Testis (tissue), 2 donors: ENCODE measurements at regions not wholly inside any gene's neighbourhood (a gene's known extent, or its start where the extent isn't known, plus 50 kb on each side); places are given as distances from the start of the nearest gene placed in this dataset.

Experiments used
- POLR2A ChIP-seq: fragments of 450-650 bp; IDR thresholded peaks from one replicate; pipeline ENCODE4 v1.6.1; 2017; ENCODE audit warnings: antibody characterized with exemption, mild to moderate bottlenecking, moderate library complexity
- TF ChIP-seq, protein P1 (sequence below), 3 experiments: fragments of 450-650 bp in 2 of 3; fragments of 200-600 bp in 1 of 3; sonication (generic) in 1 of 3; IDR thresholded peaks; one replicate each; pipeline ENCODE4 v1.5.1; 2016 to 2019; ENCODE audit warnings: antibody characterized with exemption in 3 of 3, mild to moderate bottlenecking in 2 of 3, moderate library complexity in 1 of 3

DNA sequence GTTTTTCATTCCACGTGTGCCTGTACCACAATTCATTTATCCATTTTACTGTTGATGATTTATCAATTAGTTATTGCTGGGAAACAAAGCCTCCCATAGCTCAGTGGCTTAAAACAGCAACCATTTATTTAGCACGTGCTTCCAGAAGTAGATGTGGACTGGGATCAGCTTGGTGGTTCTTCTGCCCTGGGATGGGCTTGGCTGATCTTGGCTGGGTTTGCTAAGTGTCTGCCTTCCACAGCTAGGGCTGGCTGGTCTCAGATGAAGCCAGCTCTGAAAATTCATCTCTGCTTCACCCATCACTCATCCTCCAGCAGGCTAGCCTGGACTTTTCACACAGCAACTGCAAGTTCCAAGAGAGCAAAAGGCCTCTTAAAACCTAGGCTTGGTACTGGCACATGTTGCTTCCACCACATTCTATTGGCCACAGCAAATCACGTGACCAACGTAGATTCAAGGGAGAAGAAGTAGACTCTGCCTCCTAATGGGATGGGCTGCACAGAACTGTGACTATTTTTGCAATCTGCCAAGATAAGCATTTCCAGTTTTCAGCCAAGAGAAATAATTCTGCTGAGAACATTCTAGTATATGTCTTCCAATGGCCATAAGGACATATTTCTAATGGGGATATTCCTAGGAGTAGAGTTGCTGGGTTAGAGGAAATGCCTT is 124.9 kb downstream of the MN1 start:
- TF ChIP-seq, protein P1, sequence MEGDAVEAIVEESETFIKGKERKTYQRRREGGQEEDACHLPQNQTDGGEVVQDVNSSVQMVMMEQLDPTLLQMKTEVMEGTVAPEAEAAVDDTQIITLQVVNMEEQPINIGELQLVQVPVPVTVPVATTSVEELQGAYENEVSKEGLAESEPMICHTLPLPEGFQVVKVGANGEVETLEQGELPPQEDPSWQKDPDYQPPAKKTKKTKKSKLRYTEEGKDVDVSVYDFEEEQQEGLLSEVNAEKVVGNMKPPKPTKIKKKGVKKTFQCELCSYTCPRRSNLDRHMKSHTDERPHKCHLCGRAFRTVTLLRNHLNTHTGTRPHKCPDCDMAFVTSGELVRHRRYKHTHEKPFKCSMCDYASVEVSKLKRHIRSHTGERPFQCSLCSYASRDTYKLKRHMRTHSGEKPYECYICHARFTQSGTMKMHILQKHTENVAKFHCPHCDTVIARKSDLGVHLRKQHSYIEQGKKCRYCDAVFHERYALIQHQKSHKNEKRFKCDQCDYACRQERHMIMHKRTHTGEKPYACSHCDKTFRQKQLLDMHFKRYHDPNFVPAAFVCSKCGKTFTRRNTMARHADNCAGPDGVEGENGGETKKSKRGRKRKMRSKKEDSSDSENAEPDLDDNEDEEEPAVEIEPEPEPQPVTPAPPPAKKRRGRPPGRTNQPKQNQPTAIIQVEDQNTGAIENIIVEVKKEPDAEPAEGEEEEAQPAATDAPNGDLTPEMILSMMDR (IDR thresholded peaks at IDR 0.05) = no peak
- no peak for TF ChIP-seq POLR2A
